Effector CD8-positive, alpha-beta T cell (primary cell): ENCODE measurements at regions not wholly inside any gene's neighbourhood (a gene's known extent, or its start where the extent isn't known, plus 50 kb on each side); places are given as distances from the start of the nearest gene placed in this dataset.
"Not testable (repeated sequence)": the region's sequence is repeated elsewhere in the genome, so short reads cannot be mapped to it uniquely, and the experiment has no call there.

Experiments used
- DNase-seq: peaks from one replicate; lab custom pipeline; 2025; lab: John Stamatoyannopoulos, UW

DNA sequence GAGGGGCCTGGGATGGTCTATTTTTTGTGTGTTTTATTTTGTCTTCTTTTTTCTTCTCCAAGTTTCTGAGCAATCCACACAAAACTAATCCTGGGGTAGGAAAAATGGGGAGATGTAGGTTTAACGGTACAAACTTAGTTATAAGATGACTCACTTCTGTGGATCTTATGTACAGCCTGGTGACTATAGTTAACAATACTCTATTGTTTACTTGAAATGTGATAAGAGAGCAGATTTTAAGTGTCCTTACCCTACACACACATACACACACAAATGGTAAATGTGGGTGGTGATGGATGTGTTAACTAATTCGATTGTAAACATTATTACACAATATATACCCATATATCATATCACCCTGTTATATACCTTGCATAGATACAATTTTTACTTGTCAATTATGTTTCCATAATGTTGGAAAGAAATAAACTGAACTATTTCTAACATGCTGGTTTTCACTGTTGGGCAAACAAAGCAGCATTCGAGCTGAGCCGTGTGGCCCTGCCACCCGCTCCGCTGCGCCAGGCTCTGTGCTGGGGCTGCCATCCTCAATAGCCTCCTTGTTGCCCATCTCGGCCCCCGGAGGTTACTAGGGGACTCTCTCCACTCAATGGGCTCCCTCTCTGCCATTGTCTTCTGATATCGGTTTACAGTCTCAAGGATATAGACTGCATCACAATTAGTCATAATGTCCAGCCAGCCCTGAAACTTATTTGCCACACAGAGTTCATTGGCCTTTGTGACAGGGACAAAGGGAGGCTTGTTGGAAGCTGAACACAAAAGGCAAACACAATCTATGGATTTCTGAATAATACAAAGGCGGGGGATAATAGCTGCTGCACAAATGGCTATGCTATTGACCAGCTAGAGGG is 380.3 kb upstream of the MAF start:
- DNase-seq = no peak

DNA sequence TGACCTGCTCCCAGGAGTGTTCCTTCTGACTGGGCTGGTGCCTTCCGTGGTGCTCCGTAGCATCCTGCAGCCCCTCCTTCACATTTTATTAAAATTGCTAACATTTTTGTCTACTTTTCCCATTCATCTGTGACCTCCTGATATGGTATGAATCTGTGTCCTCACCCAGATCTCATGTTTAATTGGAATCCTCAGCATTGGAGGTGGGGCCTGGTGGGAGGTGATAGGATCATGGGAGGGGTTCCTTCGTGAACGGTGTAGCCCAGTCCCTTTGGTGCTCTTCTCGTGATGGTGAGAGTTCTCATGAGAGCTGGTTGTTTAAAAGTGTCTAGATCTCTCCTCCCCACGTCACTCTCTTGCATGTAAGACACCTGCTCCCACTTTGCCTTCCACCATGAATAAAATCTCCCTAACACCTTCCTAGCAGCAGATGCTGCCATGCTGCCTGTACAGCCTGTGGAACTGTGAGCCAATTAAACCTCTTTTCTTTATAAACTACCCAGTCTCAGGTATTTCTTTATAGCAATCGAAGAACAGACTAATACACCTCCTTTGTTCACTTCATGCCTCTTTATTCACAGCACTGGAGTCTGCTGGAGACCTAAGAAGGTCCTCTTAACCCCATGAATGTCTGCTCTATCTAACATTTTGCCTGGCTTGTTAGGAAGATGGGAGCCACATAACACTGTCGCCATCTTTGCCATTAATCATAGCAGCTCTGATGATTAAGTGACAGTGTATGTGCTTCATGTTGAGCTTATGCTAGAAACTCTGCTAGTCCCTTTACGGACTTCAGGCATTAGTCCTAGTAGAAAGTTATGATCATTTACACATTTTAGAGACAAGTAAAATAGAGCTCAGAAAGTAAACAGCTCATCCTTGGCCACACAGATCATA is 377.7 kb upstream of the MAF start:
- DNase-seq = no peak

DNA sequence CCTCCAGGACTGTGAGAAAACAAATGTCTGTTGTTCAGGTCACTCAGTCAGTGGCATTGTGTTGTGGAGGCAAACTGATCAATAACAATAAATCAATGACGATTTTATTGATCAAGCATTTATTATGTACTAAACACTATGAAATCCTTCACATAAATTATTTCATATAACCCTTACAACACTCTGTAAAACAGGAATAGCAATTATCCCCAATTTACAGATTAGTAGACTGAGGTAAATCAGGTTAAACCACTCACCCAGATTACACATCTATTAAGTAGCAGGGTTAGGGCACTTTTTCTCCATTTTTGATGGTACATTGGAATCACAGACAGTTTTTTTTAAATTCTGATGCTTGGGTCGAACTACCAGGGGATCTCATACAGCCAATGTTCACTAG is 372.8 kb upstream of the MAF start:
- no peak for DNase-seq

DNA sequence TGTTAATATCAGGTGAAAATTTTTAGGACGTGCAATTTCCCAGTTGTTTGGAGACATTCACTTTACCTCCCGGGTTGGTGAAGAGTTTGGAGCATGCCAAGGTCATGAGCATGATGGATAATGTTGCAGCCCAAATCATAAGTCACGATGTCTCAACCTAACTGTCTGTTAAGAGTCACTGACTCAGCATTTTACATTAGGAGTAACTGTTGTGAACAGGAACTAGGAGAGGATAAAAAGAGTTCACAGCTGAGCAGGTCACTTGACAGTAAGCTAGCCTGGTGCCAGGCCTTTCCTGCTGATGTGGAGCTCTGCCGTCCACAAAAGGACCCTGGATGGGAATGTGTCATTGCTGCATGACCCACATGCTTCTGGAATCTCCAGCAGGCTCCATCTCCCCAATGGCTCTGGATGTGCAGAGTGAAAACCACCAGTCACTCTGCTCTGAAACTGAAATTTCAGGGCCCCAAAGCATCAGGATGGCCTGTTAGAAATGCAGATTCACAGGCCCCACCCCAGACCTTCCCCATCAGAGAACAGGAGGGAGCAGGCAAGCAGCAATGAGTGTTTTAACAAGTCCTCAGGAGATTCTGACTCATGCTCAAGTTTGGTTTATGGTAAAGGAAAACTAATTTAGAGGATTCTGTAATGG is 371.6 kb upstream of the MAF start:
- DNase-seq = no peak

DNA sequence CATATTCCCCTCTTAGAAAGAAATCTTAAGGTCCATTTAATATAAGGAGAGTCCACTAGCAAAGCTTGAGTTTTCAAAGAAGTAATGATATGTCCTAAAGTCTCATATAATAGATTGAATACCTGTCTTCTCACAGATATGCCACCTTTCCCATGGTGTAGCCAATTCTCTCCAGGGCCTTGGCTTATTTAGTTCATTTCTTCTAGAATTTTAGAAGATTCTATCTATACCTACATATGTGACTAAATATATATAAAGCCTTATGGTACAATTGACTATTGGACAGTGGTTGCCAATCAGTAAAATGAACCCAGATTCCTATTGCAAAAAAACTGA is 370.7 kb upstream of the MAF start:
- DNase-seq = no peak

GRCh38 chr16:79970551-79971236 is 370.2 kb upstream of the MAF start:
- no peak for DNase-seq

- DNase-seq = no peak
Measured at GRCh38 chr16:79970087-79970486, 369.6 kb upstream of the MAF start.

GRCh38 chr16:79969458-79969857 is 368.9 kb upstream of the MAF start:
- no peak for DNase-seq

DNA sequence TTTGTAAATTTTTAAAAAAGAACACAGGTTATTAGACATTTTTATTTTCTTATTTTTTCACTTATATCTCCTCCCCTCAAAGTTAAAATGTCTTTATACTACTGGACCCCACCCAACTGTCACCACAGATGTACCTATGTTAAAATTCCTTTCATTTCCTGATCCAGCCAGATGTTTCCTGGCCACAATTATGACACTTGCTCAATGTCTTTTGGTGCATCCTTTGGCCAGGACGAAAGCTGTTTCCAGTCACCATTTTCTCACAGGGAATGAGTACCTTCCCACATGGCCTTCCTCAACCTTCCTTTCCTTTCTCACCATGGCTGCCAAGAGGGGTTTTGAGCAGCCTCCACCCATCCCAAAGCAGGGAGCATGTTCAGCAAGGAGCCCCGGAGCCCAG is 365.7 kb upstream of the MAF start:
- no peak for DNase-seq

DNA sequence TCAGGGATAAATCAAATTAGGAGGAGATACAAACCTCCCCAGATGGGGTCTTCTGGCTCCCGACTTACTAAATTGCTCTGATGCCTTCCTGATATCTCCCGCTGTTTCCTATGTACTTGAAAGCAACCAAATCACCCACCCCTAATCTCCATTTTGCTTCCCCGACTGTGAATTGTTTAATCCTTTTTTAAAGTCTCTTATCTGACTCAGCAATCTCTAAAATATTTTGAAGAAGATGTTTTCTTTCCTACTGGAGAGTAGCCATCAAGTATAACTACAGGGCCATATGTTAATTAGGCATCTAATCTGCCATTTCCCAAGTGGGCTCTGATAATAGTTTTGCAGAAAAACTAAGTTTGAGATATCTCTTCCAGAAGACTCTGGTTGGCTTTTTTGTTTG is 365.2 kb upstream of the MAF start:
- DNase-seq = no peak

GRCh38 chr16:79964104-79964503 is 363.6 kb upstream of the MAF start:
- no peak for DNase-seq

DNA sequence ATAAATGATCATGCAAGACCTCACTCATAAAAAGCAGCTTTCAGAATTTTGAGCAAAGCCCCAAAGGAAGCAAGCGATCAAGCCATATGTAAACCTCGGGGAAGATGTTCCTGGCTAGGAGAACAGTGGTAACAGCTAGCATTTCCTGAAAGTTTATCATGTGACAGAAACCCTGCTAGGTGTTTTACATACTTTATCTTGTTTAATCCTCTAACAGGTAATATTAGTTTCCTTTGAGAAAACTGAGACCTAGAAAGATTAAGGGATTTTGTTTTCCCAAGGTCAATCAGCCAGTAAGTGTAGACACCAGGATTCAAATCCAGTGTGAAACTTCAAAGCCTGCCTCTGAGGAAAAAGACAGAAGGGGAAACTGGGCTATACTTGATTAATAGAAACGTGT is 362.4 kb upstream of the MAF start:
- no peak for DNase-seq

- no peak for DNase-seq
Measured at GRCh38 chr16:79959226-79959625, 358.7 kb upstream of the MAF start.

- DNase-seq = no peak
Measured at GRCh38 chr16:79954921-79955705, 354.6 kb upstream of the MAF start.

DNA sequence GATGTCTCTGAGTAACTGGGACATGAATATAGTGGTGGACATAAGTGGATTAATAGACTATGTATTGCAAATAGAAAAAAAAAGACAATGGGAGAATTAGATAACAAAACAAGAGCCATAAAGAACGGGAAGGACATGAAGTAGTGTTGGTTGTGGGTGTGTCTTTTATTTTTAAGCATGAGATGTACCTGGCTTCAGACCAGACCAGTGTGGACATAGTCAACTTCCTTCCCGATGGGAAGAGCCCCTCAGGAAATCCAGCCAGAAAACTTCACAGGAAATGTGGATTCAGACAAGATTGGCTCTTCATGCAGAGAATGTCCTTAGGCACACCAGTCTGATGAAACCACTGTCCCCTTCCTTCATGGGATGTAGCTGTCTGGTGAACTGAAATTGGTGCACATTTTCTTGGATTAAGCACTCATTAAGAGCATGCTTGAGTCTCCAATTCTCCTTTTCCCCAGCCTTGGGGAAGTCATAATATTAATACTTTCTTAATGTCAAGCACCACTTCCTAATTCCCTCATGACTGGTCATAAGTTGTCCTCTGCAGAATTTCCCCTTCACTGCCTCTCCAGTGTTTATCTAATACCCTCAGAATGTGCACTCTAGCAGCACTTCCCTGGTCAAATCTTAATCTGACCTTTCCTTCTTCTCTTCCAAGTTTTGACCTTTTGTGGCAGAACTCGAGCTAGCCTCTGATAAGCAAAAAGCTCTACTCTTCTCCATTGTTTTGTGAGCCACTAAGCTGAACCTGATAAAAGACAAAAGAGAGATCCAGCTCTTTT is 350.6 kb upstream of the MAF start:
- DNase-seq = no peak

DNA sequence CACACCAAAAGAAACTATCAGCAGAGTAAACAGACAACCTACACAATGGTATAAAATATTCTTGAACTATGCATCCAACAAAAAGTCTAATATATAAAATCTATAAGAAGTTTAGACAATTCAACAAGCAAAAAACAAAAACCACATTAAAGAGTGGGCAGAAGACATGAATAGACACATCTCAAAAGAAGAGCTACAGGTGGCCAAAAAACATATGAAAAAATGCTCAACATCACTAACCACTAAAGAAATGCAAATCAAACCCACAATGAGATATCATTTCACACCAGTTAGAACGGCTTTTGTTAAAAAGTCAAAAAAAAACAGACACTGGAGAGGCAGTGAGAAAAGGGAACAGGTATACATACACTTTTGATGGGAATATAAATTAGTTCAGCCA is 348.9 kb upstream of the MAF start:
- no peak for DNase-seq

- DNase-seq = no peak
Measured at GRCh38 chr16:79947771-79948170, 347.2 kb upstream of the MAF start.

- DNase-seq = no peak
Measured at GRCh38 chr16:79946252-79946651, 345.7 kb upstream of the MAF start.

DNA sequence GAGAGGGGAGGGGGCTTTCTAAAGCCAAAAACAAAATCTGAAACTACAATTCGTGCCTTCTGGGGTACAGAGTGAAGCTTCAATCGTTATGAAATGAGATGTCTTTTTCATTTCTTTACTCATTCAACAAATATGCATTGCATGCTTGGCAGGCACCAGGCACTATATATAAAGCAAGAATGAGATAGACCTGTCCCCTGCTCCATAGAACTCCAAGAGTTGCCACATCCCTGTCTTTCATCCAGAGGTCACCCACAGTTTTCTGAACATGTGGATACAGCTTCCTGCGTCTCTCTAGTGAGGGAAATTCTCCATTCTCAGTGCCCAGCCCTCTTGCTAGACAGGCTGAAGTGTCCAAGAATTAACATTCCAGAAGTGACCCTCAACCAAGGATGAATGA is 343.2 kb upstream of the MAF start:
- DNase-seq = no peak

DNA sequence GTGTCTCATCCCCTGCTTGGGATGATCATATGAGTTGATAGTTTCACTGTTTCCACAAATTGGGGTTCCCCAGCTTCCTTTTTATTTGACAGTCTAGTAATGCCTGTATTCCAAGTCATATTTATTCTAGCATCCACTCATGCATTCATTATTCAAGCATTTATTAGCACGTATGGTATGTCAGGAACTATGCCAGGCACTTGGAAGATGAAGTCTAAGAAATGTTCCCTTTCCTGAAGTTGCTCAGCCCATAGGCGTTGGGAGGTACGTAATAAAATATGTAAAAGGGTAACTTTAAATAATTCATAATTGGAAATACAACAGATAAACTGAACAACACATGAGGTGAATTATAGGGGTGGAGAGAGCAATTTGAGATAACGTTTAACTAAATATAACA is 338.0 kb upstream of the MAF start:
- DNase-seq = no peak

- DNase-seq = not testable (repeated sequence)
Measured at GRCh38 chr16:79937671-79938070, 337.1 kb upstream of the MAF start.
